ENCODE measurements at regions not wholly inside any gene's neighbourhood (a gene's known extent, or its start where the extent isn't known, plus 50 kb on each side); places are given as distances from the start of the nearest gene placed in this dataset.

- no peak for DNase-seq (ENCODE audit: low spot score in 2 of 2)
- 64 to 72% methylated on average over 1 of the region's 1 CpG for WGBS, 2 donors
- TF ChIP-seq POLR2A (IDR thresholded peaks at IDR 0.05) = no peak
- TF ChIP-seq CTCF (IDR thresholded peaks at IDR 0.05) = no peak
- intact Hi-C loops (cut with DNase I; ENCODE audit: low total_unique reads) = no loop called here
- no peak overlapping the region for H3K4me3 ChIP-seq (ENCODE audit: low read depth, poor library complexity, severe bottlenecking)
Observed at GRCh38 chr11:130548491-130548833, 100.0 kb downstream of the ADAMTS15 start.

GRCh38 chr11:130549393-130549999 is 101.1 kb downstream of the ADAMTS15 start:
- no peak for TF ChIP-seq CTCF (IDR thresholded peaks at IDR 0.05)
- TF ChIP-seq POLR2A (IDR thresholded peaks at IDR 0.05) = no peak
- intact Hi-C loops (cut with DNase I; ENCODE audit: low total_unique reads) = no loop called here
- WGBS, 2 donors = 75 to 80% methylated on average over 4 of the region's 4 CpGs
- H3K4me3 ChIP-seq (ENCODE audit: low read depth, poor library complexity, severe bottlenecking) = no peak overlapping the region
- DNase-seq (ENCODE audit: low spot score in 2 of 2) = no peak

GRCh38 chr11:130550150-130550549 is 101.7 kb downstream of the ADAMTS15 start:
- 93% methylated on average over 3 of the region's 3 CpGs for WGBS, 2 donors
- DNase-seq (ENCODE audit: low spot score in 2 of 2) = no peak
- H3K4me3 ChIP-seq (ENCODE audit: low read depth, poor library complexity, severe bottlenecking) = no peak overlapping the region
- intact Hi-C loops (cut with DNase I; ENCODE audit: low total_unique reads) = no loop called here
- no peak for TF ChIP-seq CTCF (IDR thresholded peaks at IDR 0.05)
- no peak for TF ChIP-seq POLR2A (IDR thresholded peaks at IDR 0.05)

- intact Hi-C loops (cut with DNase I; ENCODE audit: low total_unique reads) = no loop called here
- no peak overlapping the region for H3K4me3 ChIP-seq (ENCODE audit: low read depth, poor library complexity, severe bottlenecking)
- 62 to 69% methylated on average over 4 of the region's 4 CpGs for WGBS, 2 donors
- no peak for DNase-seq (ENCODE audit: low spot score in 2 of 2)
- no peak for TF ChIP-seq POLR2A (IDR thresholded peaks at IDR 0.05)
Observed at GRCh38 chr11:130550984-130551383, 102.5 kb downstream of the ADAMTS15 start.

GRCh38 chr11:130551388-130551787 is 102.9 kb downstream of the ADAMTS15 start:
- intact Hi-C loops (cut with DNase I; ENCODE audit: low total_unique reads) = no loop called here
- 86 to 91% methylated on average over 5 of the region's 5 CpGs for WGBS, 2 donors
- no peak for DNase-seq (ENCODE audit: low spot score in 2 of 2)
- no peak overlapping the region for H3K4me3 ChIP-seq (ENCODE audit: low read depth, poor library complexity, severe bottlenecking)
- no peak for TF ChIP-seq CTCF (IDR thresholded peaks at IDR 0.05)
- TF ChIP-seq POLR2A (IDR thresholded peaks at IDR 0.05) = no peak

- intact Hi-C loops (cut with DNase I; ENCODE audit: low total_unique reads) = no loop called here
- no peak for DNase-seq (ENCODE audit: low spot score in 2 of 2)
- WGBS, 2 donors = 53 to 74% methylated on average over 1 of the region's 1 CpG
- H3K4me3 ChIP-seq (ENCODE audit: low read depth, poor library complexity, severe bottlenecking) = no peak overlapping the region
- TF ChIP-seq POLR2A (IDR thresholded peaks at IDR 0.05) = no peak
- no peak for TF ChIP-seq CTCF (IDR thresholded peaks at IDR 0.05)
Observed at GRCh38 chr11:130553306-130553705, 104.9 kb downstream of the ADAMTS15 start.
